Lung (tissue), 11 donors: ENCODE measurements at regions not wholly inside any gene's neighbourhood (a gene's known extent, or its start where the extent isn't known, plus 50 kb on each side); places are given as distances from the start of the nearest gene placed in this dataset.

ENCODE experiments used
- ATAC-seq: fragments of 200-7000 bp; cut with Tn5 transposase; one replicate; pipeline ENCODE4 v1.9.1; 2020; ENCODE audit warnings: moderate number of reproducible peaks; ENCODE audit not compliant: insufficient read depth, low FRiP score
- DNase-seq, 3 donors: peaks; one replicate each; pipeline ENCODE4 v3.0.0-alpha.2; 2013 to 2017
- H3K27ac ChIP-seq, 2 donors: one replicate each; pipeline ENCODE4 v1.5.1; 2013; ENCODE audit warnings: mild to moderate bottlenecking in 2 of 2, moderate library complexity in 2 of 2, control low read depth in 1 of 2, inconsistent platforms in 1 of 2, low read depth in 1 of 2, low read length in 1 of 2
- H3K27me3 ChIP-seq, 3 donors: one replicate each; pipeline ENCODE4 v1.5.1; 2013; ENCODE audit warnings: low read length in 2 of 3; ENCODE audit not compliant: control insufficient read depth in 3 of 3, insufficient read depth in 3 of 3
- H3K36me3 ChIP-seq, 4 donors: one replicate each; pipeline ENCODE4 v1.5.1; 2013; ENCODE audit warnings: low read length in 4 of 4, mild to moderate bottlenecking in 1 of 4, moderate library complexity in 1 of 4; ENCODE audit not compliant: control insufficient read depth in 4 of 4, insufficient read depth in 4 of 4
- H3K4me1 ChIP-seq, 5 donors: one replicate each; pipeline ENCODE4 v1.5.1; 2013; ENCODE audit warnings: low read length in 5 of 5, mild to moderate bottlenecking in 2 of 5, moderate library complexity in 1 of 5; ENCODE audit not compliant: control insufficient read depth in 5 of 5, insufficient read depth in 5 of 5
- H3K4me3 ChIP-seq: one replicate; pipeline ENCODE4 v1.5.1; 2013; ENCODE audit warnings: mild to moderate bottlenecking, control low read depth, moderate library complexity
- H3K9ac ChIP-seq, 2 donors: one replicate each; pipeline ENCODE4 v1.5.1; 2013; ENCODE audit warnings: low read length in 2 of 2, control low read depth in 1 of 2; ENCODE audit not compliant: insufficient read depth in 1 of 2
- H3K9me3 ChIP-seq, 4 donors: one replicate each; pipeline ENCODE4 v1.5.1; 2013; ENCODE audit warnings: low read length in 3 of 4, mild to moderate bottlenecking in 1 of 4, moderate library complexity in 1 of 4; ENCODE audit not compliant: control insufficient read depth in 4 of 4, insufficient read depth in 3 of 4
- WGBS, 2 donors: extraction: QIAGEN DNeasy Blood & Tissue Kit; methylation state at CpG; one replicate each; pipeline ENCODE4 v1.1.7; 2013; 5-methylcytosine and 5-hydroxymethylcytosine counted together
- TF ChIP-seq, protein P1 (sequence below): IDR thresholded peaks from 2 replicates; pipeline ENCODE4 v1.5.1; 2012; ENCODE audit warnings: mild to moderate bottlenecking; ENCODE audit errors: control extremely low read depth, extremely low read depth
- donor health status: control.
- donor health status: control.
- donor health status: Bipolar disorder and iron deficiency.
- donor health status: healthy.
- donor health status: DM: yes; HTN: yes; CAD: no.

GRCh38 chr4:23061431-23061830, 368.7 kb downstream of the GBA3 start:
- Histone ChIP-seq H3K27me3 (peaks cover 0 to 2% (median 0%) of the 10 kb centered on the region in 3 donors), H3K4me3 (no peak overlapping the region), H3K27ac (no peak overlapping the region), H3K4me1 (no peaks in the 10 kb centered on the region), H3K9ac (no peak overlapping the region), H3K36me3 (no peaks in the 10 kb centered on the region), H3K9me3 (no peaks in the 10 kb centered on the region)
- no peak for ATAC-seq
- WGBS, 2 donors = 66 to 72% methylated on average over 3 of the region's 3 CpGs
- no peak for DNase-seq
- TF ChIP-seq, protein P1, sequence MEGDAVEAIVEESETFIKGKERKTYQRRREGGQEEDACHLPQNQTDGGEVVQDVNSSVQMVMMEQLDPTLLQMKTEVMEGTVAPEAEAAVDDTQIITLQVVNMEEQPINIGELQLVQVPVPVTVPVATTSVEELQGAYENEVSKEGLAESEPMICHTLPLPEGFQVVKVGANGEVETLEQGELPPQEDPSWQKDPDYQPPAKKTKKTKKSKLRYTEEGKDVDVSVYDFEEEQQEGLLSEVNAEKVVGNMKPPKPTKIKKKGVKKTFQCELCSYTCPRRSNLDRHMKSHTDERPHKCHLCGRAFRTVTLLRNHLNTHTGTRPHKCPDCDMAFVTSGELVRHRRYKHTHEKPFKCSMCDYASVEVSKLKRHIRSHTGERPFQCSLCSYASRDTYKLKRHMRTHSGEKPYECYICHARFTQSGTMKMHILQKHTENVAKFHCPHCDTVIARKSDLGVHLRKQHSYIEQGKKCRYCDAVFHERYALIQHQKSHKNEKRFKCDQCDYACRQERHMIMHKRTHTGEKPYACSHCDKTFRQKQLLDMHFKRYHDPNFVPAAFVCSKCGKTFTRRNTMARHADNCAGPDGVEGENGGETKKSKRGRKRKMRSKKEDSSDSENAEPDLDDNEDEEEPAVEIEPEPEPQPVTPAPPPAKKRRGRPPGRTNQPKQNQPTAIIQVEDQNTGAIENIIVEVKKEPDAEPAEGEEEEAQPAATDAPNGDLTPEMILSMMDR = no peak

DNA sequence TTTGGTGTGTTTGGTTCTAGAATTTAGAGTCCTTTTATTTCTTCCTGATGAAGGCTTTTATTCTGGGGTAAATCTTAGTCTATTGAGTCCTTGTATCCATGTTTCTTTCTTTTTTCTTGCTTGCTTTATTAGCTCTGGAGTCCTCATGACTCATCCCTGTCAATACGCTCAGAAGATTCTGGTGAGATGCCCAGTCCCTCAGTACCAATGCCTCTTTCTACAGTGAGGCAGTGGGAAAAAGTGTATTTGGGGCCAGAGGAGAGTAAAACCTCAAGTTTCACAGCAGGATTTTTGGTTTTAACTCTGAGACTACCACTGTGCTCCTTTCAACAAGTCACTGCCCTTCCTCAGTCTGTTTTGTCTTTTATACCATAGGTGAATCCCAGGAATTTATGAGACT, 368.0 kb downstream of the GBA3 start:
- no peak for ATAC-seq

DNA sequence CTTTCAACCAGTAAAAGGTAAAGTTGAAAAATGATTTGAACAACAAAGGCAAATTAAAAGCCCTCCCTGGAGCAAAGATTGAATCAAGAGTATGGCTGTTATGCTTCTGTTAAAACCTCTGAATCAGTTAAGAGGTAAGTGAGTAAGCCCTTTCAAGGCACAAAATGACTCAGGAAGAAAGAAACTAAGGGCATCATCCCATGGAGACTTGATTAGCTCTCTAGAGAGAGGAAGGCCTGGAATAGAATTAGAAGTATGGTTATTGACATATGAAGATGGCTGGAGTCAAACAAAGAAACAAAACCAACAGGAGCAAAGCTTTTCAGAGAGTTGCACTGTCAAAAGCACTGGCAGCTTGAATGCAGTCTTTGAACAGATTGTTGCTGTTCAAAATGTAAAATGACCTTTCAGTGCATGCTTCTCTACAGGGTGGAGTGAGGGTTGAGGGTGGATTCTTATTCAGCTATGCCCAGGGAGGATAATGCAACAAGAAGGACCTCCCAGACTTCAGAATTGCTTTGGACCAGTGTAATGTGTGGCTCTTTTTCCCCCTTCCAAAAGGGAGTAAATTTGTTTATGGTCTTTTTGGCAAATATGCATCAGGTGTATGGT, 365.5 kb downstream of the GBA3 start:
- TF ChIP-seq, protein P1 = no peak
- H3K27ac ChIP-seq = no peak overlapping the region
- no peaks in the 10 kb centered on the region for H3K36me3 ChIP-seq
- no peaks in the 10 kb centered on the region for H3K4me1 ChIP-seq
- ATAC-seq = no peak
- H3K4me3 ChIP-seq = no peak overlapping the region
- no peaks in the 10 kb centered on the region for H3K9me3 ChIP-seq
- no peak overlapping the region for H3K9ac ChIP-seq
- H3K27me3 ChIP-seq = no peaks in the 10 kb centered on the region
- no peak for DNase-seq

More for the DNA sequence above, 368.0 kb downstream of the GBA3 start:
- Histone ChIP-seq H3K4me3 (no peak overlapping the region), H3K36me3 (no peaks in the 10 kb centered on the region), H3K9me3 (no peaks in the 10 kb centered on the region), H3K27me3 (peaks cover 0 to 2% (median 0%) of the 10 kb centered on the region in 3 donors), H3K4me1 (no peaks in the 10 kb centered on the region), H3K27ac (no peak overlapping the region), H3K9ac (no peak overlapping the region)
- DNase-seq = no peak
- WGBS, 2 donors = 83 to 100% methylated on average over 1 of the region's 1 CpG
- TF ChIP-seq, protein P1 = no peak

- H3K4me3 ChIP-seq = no peak overlapping the region
- DNase-seq = no peak
- no peak overlapping the region for H3K27ac ChIP-seq
- TF ChIP-seq, protein P1 = no peak
- no peaks in the 10 kb centered on the region for H3K36me3 ChIP-seq
- no peak for ATAC-seq
- H3K27me3 ChIP-seq = no peaks in the 10 kb centered on the region
- no peaks in the 10 kb centered on the region for H3K9me3 ChIP-seq
- H3K9ac ChIP-seq = no peak overlapping the region
- no peaks in the 10 kb centered on the region for H3K4me1 ChIP-seq
Observed at GRCh38 chr4:23041501-23041900, 348.8 kb downstream of the GBA3 start.
